ENCODE measurements at regions not wholly inside any gene's neighbourhood (a gene's known extent, or its start where the extent isn't known, plus 50 kb on each side); places are given as distances from the start of the nearest gene placed in this dataset.
A peak's percentile ranks its signal among the peaks of the same experiment; 100 is the strongest.

DNA sequence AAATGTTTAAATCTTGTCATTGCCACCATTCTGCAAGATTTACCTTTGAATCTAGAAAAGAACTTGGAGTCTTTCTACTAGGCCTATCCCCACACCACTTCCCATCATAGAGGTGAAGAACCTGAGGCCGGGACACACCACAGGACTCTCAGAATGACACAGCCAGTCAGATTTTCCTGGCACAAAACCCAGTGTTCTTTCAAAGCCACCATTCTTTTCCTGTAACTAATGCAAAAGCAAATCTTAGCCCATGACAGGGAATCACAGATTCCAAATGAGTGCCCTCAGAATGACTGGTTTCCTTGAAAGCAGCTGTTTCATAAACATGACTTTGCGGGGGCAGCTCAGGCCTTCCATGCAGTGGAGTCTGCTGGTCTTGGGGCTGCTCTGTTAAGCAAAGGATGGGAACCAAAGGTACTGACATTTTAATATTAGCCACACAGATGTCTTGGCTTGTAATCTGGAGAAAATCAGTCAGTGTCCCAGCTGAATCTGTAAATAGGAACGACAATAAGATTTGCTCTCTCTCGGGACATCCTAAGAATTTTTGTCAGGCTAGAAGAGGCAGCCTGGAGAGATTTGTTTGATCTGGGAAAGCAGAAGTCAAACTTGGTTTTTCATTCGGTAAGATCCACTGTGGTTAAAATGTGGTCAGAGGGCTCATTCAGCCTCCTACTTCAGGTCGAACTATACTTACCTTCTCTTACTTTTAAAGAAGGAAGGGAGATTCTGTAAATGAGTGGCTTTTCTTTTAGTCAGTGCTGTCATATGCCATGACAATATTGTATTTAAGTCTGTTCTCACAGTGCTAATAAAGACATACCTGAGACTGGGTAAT lies 115.1 kb downstream of the PALM2AKAP2 start:
- TF ChIP-seq CTCF (IDR thresholded peaks at IDR 0.05; ENCODE audit: extremely low read depth, low read depth, low read length) = no peak
- Histone ChIP-seq H3K9me3 (ENCODE audit: low read depth, low read length) (no peaks in the 10 kb centered on the region), H3K79me2 (ENCODE audit: insufficient read depth, low read length) (no peaks in the 10 kb centered on the region), H3K4me3 (ENCODE audit: insufficient read depth, low read length) (no peak overlapping the region), H3K4me2 (ENCODE audit: insufficient read depth, low read length) (no peak overlapping the region), H3K27ac (ENCODE audit: low read depth, low read length) (peak overlapping the region; percentile 47), H3K4me1 (ENCODE audit: insufficient read depth, low read length) (peaks cover 12% of the 10 kb centered on the region), H3K27me3 (ENCODE audit: insufficient read depth, low read length) (no peaks in the 10 kb centered on the region), H2AFZ (ENCODE audit: low read length) (no peak overlapping the region), H3K36me3 (ENCODE audit: insufficient read depth, low read length) (no peaks in the 10 kb centered on the region), H4K20me1 (ENCODE audit: insufficient read depth, low read length) (peaks cover 3% of the 10 kb centered on the region)
- DNase-seq (ENCODE audit: insufficient read length, low spot score, missing footprints) = no peak

DNA sequence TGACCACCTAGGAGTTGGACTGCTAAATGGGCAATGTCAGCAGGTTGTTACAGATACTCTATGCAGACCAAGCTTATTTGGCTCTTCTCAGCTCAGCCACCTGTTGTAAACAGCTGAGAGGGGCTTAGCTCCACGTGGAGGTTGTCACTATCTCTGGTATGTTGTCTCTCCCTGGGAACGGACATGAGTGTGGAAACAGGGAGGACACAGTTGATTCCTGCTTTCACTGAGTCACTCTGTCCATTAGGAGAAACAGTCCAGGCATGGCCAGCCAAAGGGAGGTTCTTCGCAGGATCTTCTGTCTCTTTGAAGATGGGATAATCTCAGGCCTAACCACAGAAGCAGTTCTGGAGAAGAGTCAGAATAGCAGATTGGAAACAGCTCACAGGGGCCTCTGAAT lies 121.2 kb downstream of the PALM2AKAP2 start:
- H3K4me2 ChIP-seq (ENCODE audit: insufficient read depth, low read length) = no peak overlapping the region
- no peak for DNase-seq (ENCODE audit: insufficient read length, low spot score, missing footprints)
- no peak overlapping the region for H3K27ac ChIP-seq (ENCODE audit: low read depth, low read length)

GRCh38 chr9:109903515-109904138 lies 123.6 kb downstream of the PALM2AKAP2 start:
- H3K9me3 ChIP-seq (ENCODE audit: low read depth, low read length) = no peaks in the 10 kb centered on the region
- H3K4me3 ChIP-seq (ENCODE audit: insufficient read depth, low read length) = no peak overlapping the region
- DNase-seq (ENCODE audit: insufficient read length, low spot score, missing footprints) = no peak
- no peak overlapping the region for H2AFZ ChIP-seq (ENCODE audit: low read length)
- no peak overlapping the region for H3K27ac ChIP-seq (ENCODE audit: low read depth, low read length)
- peaks cover 10% of the 10 kb centered on the region for H3K79me2 ChIP-seq (ENCODE audit: insufficient read depth, low read length)
- TF ChIP-seq CTCF (IDR thresholded peaks at IDR 0.05; ENCODE audit: extremely low read depth, low read depth, low read length) = peak; percentile 95
- no peaks in the 10 kb centered on the region for H3K36me3 ChIP-seq (ENCODE audit: insufficient read depth, low read length)
- no peaks in the 10 kb centered on the region for H4K20me1 ChIP-seq (ENCODE audit: insufficient read depth, low read length)
- H3K4me1 ChIP-seq (ENCODE audit: insufficient read depth, low read length) = peaks cover 19% of the 10 kb centered on the region
- H3K4me2 ChIP-seq (ENCODE audit: insufficient read depth, low read length) = no peak overlapping the region
- no peaks in the 10 kb centered on the region for H3K27me3 ChIP-seq (ENCODE audit: insufficient read depth, low read length)

More for the DNA sequence above, 121.2 kb downstream of the PALM2AKAP2 start:
- H3K4me3 ChIP-seq (ENCODE audit: insufficient read depth, low read length) = no peak overlapping the region
- H3K36me3 ChIP-seq (ENCODE audit: insufficient read depth, low read length) = no peaks in the 10 kb centered on the region
- no peak for TF ChIP-seq CTCF (IDR thresholded peaks at IDR 0.05; ENCODE audit: extremely low read depth, low read depth, low read length)
- peaks cover 13% of the 10 kb centered on the region for H3K4me1 ChIP-seq (ENCODE audit: insufficient read depth, low read length)
- no peaks in the 10 kb centered on the region for H4K20me1 ChIP-seq (ENCODE audit: insufficient read depth, low read length)
- no peaks in the 10 kb centered on the region for H3K9me3 ChIP-seq (ENCODE audit: low read depth, low read length)
- no peaks in the 10 kb centered on the region for H3K27me3 ChIP-seq (ENCODE audit: insufficient read depth, low read length)
- no peak overlapping the region for H2AFZ ChIP-seq (ENCODE audit: low read length)
- peaks cover 10% of the 10 kb centered on the region for H3K79me2 ChIP-seq (ENCODE audit: insufficient read depth, low read length)

DNA sequence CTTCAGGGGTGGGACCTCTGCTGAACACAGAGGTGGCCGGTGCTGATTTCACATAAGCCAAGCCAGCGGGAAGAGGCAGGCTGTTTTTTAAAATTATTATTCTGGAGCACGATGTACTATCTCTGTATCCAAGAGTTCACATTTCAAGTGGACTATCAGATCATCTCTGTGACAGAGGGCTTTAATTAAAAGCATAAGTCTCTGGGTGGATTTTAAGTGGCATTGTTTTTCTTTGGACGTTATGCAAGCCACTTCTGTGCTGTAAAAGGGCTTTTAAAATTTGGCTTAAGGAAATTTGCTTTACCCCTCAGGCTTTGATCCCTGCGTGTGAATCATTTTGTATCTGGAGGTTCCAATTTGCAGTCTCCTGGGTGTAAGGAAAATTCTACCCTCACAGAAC lies 124.7 kb downstream of the PALM2AKAP2 start:
- Histone ChIP-seq H3K9me3 (ENCODE audit: low read depth, low read length) (no peaks in the 10 kb centered on the region), H3K4me3 (ENCODE audit: insufficient read depth, low read length) (no peak overlapping the region)
- DNase-seq (ENCODE audit: insufficient read length, low spot score, missing footprints) = no peak

More for the DNA sequence above, 124.7 kb downstream of the PALM2AKAP2 start:
- no peak overlapping the region for H3K27ac ChIP-seq (ENCODE audit: low read depth, low read length)
- no peaks in the 10 kb centered on the region for H3K27me3 ChIP-seq (ENCODE audit: insufficient read depth, low read length)
- no peak for TF ChIP-seq CTCF (IDR thresholded peaks at IDR 0.05; ENCODE audit: extremely low read depth, low read depth, low read length)
- no peaks in the 10 kb centered on the region for H3K36me3 ChIP-seq (ENCODE audit: insufficient read depth, low read length)
- H4K20me1 ChIP-seq (ENCODE audit: insufficient read depth, low read length) = no peaks in the 10 kb centered on the region
- H3K4me2 ChIP-seq (ENCODE audit: insufficient read depth, low read length) = no peak overlapping the region
- H3K79me2 ChIP-seq (ENCODE audit: insufficient read depth, low read length) = peaks cover 12% of the 10 kb centered on the region
- H3K4me1 ChIP-seq (ENCODE audit: insufficient read depth, low read length) = peaks cover 19% of the 10 kb centered on the region
- H2AFZ ChIP-seq (ENCODE audit: low read length) = no peak overlapping the region
